SK-N-MC (cell line): ENCODE measurements at regions not wholly inside any gene's neighbourhood (a gene's known extent, or its start where the extent isn't known, plus 50 kb on each side); places are given as distances from the start of the nearest gene placed in this dataset.
A peak's percentile ranks its signal among the peaks of the same experiment; 100 is the strongest.
"Not testable (repeated sequence)": the region's sequence is repeated elsewhere in the genome, so short reads cannot be mapped to it uniquely, and the experiment has no call there.

Experiments used
- DNase-seq: peaks from one replicate; pipeline ENCODE4 v3.0.0-alpha.2; 2011; ENCODE audit warnings: low read depth, low spot score
- H3K27ac ChIP-seq: fragments of 200-600 bp; sonication (generic); 2 replicates; pipeline ENCODE4 v1.5.1; 2016; ENCODE audit warnings: mixed run types
- H3K36me3 ChIP-seq: fragments of 200-600 bp; sonication (generic); 2 replicates; pipeline ENCODE4 v1.6.1; 2017; ENCODE audit warnings: antibody characterized with exemption, low read length, mixed read lengths; ENCODE audit not compliant: insufficient read depth
- H3K4me3 ChIP-seq: fragments of 200-600 bp; sonication (generic); 2 replicates; pipeline ENCODE4 v1.5.1; 2016
- H3K9ac ChIP-seq: fragments of 200-600 bp; sonication (generic); 2 replicates; pipeline ENCODE4 v1.8.0; 2017; ENCODE audit warnings: mixed run types, mixed read lengths; ENCODE audit not compliant: insufficient read length
- H3K9me3 ChIP-seq: fragments of 200-600 bp; sonication (generic); 2 replicates; pipeline ENCODE4 v1.6.1; 2017; ENCODE audit warnings: low read depth, mild to moderate bottlenecking, antibody characterized with exemption, low read length, moderate library complexity, mixed read lengths
- EZH2 ChIP-seq: fragments of 200-600 bp; sonication (generic); IDR thresholded peaks from one replicate; pipeline ENCODE4 v1.6.1; 2017; ENCODE audit warnings: antibody characterized with exemption
- FOXP2 ChIP-seq: optimal IDR thresholded peaks from 2 replicates; pipeline ENCODE3; 2011; ENCODE audit warnings: mild to moderate bottlenecking, moderate library complexity; ENCODE audit not compliant: insufficient read depth; ENCODE audit errors: extremely low read length, control extremely low read depth
- POLR2AphosphoS5 ChIP-seq: IDR thresholded peaks from 2 replicates; pipeline ENCODE4 v1.6.1; 2012; ENCODE audit warnings: mild to moderate bottlenecking, low read depth, low read length, borderline replicate concordance

DNA sequence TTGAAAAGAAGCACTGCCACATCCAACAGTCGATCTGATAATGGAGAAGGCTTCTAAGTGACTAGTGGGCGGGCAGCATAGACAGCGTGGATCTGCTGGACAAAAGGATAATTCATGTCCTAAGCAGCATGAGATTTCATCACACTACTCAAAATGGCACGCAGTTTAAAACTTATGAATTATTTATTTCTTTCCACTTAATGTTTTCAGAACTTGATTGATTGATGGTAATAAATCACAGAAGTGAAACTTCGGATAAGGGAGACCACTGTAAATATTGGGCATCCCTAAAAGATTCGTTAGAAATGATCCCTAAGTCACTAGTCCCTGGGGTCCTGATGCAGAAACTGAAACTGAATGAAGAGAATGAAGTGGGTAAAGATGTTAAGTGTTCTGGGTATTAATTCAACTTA, 93.0 kb upstream of the ANK2 start:
- Histone ChIP-seq H3K27ac (no peak overlapping the region), H3K9ac (no peak overlapping the region), H3K9me3 (no peaks in the 10 kb centered on the region), H3K36me3 (no peaks in the 10 kb centered on the region), H3K4me3 (no peak overlapping the region)
- no peak for DNase-seq
- no peak for TF ChIP-seq FOXP2
- TF ChIP-seq EZH2: no peak
- TF ChIP-seq POLR2AphosphoS5: no peak

GRCh38 chr4:112957764-112958163, 91.7 kb upstream of the ANK2 start:
- H3K9me3 ChIP-seq, H3K27ac ChIP-seq, H3K4me3 ChIP-seq, DNase-seq, H3K36me3 ChIP-seq, H3K9ac ChIP-seq: not testable (repeated sequence)

GRCh38 chr4:112966701-112967488, 82.6 kb upstream of the ANK2 start:
- Histone ChIP-seq H3K9ac (no peak overlapping the region), H3K9me3 (no peaks in the 10 kb centered on the region), H3K36me3 (no peaks in the 10 kb centered on the region), H3K4me3 (no peak overlapping the region), H3K27ac (no peak overlapping the region)
- no peak for DNase-seq
- no peak for TF ChIP-seq FOXP2
- TF ChIP-seq POLR2AphosphoS5: no peak
- TF ChIP-seq EZH2: no peak

- no peaks in the 10 kb centered on the region for H3K9me3 ChIP-seq
- no peaks in the 10 kb centered on the region for H3K36me3 ChIP-seq
- H3K27ac ChIP-seq: no peak overlapping the region
- TF ChIP-seq EZH2 (no peak), POLR2AphosphoS5 (no peak), FOXP2 (no peak)
- DNase-seq: no peak
- no peak overlapping the region for H3K9ac ChIP-seq
- H3K4me3 ChIP-seq: no peak overlapping the region
Measured at GRCh38 chr4:112968451-112969159, 80.8 kb upstream of the ANK2 start.

DNA sequence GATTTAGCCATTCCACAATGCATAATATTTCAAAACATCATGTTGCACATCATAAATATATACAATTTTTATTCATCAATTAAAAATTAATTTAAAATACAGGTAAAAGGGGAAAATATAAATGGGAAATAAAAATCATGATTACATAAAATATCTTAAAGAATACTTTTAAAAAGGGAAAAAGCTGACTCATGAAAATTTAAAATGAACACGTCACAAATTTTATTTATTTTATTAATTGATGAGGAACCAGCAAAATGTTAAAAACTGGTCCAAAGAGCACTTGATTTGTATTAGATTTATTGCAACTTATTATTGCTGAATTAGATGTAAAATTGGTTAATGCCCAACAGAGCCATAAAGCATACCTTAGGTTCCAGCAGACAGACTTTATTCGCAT, 78.5 kb upstream of the ANK2 start:
- Histone ChIP-seq H3K27ac (no peak overlapping the region), H3K4me3 (no peak overlapping the region), H3K9me3 (no peaks in the 10 kb centered on the region), H3K36me3 (no peaks in the 10 kb centered on the region), H3K9ac (no peak overlapping the region)
- TF ChIP-seq POLR2AphosphoS5: no peak
- TF ChIP-seq EZH2: no peak
- no peak for TF ChIP-seq FOXP2
- no peak for DNase-seq

DNA sequence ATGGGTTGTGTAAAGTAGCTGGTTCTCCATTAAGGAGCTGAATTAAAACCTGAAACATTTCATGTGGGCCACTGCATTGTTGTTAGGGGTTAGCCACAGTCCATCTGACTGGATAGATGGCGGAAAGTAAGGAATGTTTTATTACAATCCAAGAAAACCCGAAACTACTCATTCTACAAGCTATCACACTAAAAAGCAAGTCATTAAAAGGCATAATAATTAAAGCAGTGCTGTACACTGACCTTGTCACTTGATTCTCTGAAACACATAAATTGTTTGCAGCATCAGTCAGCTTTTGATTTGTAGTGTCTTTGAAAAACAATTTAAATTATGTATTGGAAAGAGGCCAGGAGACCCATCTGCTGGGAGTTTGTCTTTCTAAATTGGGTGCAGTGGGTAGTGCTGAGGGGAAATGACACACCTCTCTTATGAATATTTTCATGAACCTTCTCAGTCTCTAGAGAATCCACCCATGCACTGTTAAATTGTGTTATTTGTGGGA, 75.7 kb upstream of the ANK2 start:
- DNase-seq: no peak
- 0 out of 2 replicates have a peak overlapping the region, but pooled peaks have one; percentile 28 for H3K27ac ChIP-seq

GRCh38 chr4:112975567-112976355, 73.7 kb upstream of the ANK2 start:
- no peak for DNase-seq

More for the DNA sequence above, 75.7 kb upstream of the ANK2 start:
- no peak overlapping the region for H3K9ac ChIP-seq
- H3K9me3 ChIP-seq: no peaks in the 10 kb centered on the region
- no peaks in the 10 kb centered on the region for H3K36me3 ChIP-seq
- TF ChIP-seq POLR2AphosphoS5: no peak
- TF ChIP-seq FOXP2: no peak
- no peak for TF ChIP-seq EZH2
- no peak overlapping the region for H3K4me3 ChIP-seq

GRCh38 chr4:112978691-112979472, 70.6 kb upstream of the ANK2 start:
- TF ChIP-seq FOXP2: no peak
- TF ChIP-seq EZH2: no peak
- no peak for TF ChIP-seq POLR2AphosphoS5
- Histone ChIP-seq H3K36me3 (no peaks in the 10 kb centered on the region), H3K9me3 (no peaks in the 10 kb centered on the region), H3K9ac (no peak overlapping the region), H3K4me3 (no peak overlapping the region), H3K27ac (no peak overlapping the region)
- no peak for DNase-seq

More at GRCh38 chr4:112975567-112976355, 73.7 kb upstream of the ANK2 start:
- TF ChIP-seq FOXP2 (no peak), EZH2 (no peak), POLR2AphosphoS5 (no peak)
- no peak overlapping the region for H3K27ac ChIP-seq
- no peak overlapping the region for H3K9ac ChIP-seq
- no peak overlapping the region for H3K4me3 ChIP-seq
- no peaks in the 10 kb centered on the region for H3K36me3 ChIP-seq
- no peaks in the 10 kb centered on the region for H3K9me3 ChIP-seq
